ENCODE measurements at regions not wholly inside any gene's neighbourhood (a gene's known extent, or its start where the extent isn't known, plus 50 kb on each side); places are given as distances from the start of the nearest gene placed in this dataset.

GRCh38 chr4:124807421-124807820, 94.9 kb upstream of the ANKRD50 start:
- no peaks in the 10 kb centered on the region for H3K36me3 ChIP-seq (ENCODE audit: control insufficient read depth in 4 of 4, insufficient read depth in 4 of 4, low read length in 4 of 4)
- 73 to 84% methylated on average over 1 of the region's 1 CpG for WGBS, 2 donors
- H3K9me3 ChIP-seq (ENCODE audit: control insufficient read depth in 4 of 4, insufficient read depth in 3 of 4, low read length in 3 of 4) = peaks cover 0 to 5% (median 2%) of the 10 kb centered on the region in 4 donors
- no peak overlapping the region for H3K9ac ChIP-seq (ENCODE audit: insufficient read depth in 1 of 2, low read length in 2 of 2)
- DNase-seq (no peak), ATAC-seq (ENCODE audit: insufficient read depth, low FRiP score) (no peak)
- H3K27ac ChIP-seq (ENCODE audit: low read depth in 1 of 2, low read length in 1 of 2) = no peak overlapping the region
- no peak overlapping the region for H3K4me3 ChIP-seq
- no peak for TF ChIP-seq CTCF (IDR thresholded peaks at IDR 0.05; ENCODE audit: control extremely low read depth, extremely low read depth)
- H3K4me1 ChIP-seq (ENCODE audit: control insufficient read depth in 5 of 5, insufficient read depth in 5 of 5, low read length in 5 of 5) = peaks cover 0 to 2% (median 0%) of the 10 kb centered on the region in 5 donors
- no peaks in the 10 kb centered on the region for H3K27me3 ChIP-seq (ENCODE audit: control insufficient read depth in 3 of 3, insufficient read depth in 3 of 3, low read length in 2 of 3)

- no peak overlapping the region for H3K27ac ChIP-seq (ENCODE audit: low read depth in 1 of 2, low read length in 1 of 2)
- H3K4me3 ChIP-seq = no peak overlapping the region
- 92 to 95% methylated on average over 2 of the region's 2 CpGs for WGBS, 2 donors
- DNase-seq (no peak), ATAC-seq (ENCODE audit: insufficient read depth, low FRiP score) (no peak)
- H3K9ac ChIP-seq (ENCODE audit: insufficient read depth in 1 of 2, low read length in 2 of 2) = no peak overlapping the region
- H3K4me1 ChIP-seq (ENCODE audit: control insufficient read depth in 5 of 5, insufficient read depth in 5 of 5, low read length in 5 of 5) = peaks cover 0 to 2% (median 0%) of the 10 kb centered on the region in 5 donors
- no peak for TF ChIP-seq CTCF (IDR thresholded peaks at IDR 0.05; ENCODE audit: control extremely low read depth, extremely low read depth)
- H3K27me3 ChIP-seq (ENCODE audit: control insufficient read depth in 3 of 3, insufficient read depth in 3 of 3, low read length in 2 of 3) = no peaks in the 10 kb centered on the region
- H3K36me3 ChIP-seq (ENCODE audit: control insufficient read depth in 4 of 4, insufficient read depth in 4 of 4, low read length in 4 of 4) = no peaks in the 10 kb centered on the region
- H3K9me3 ChIP-seq (ENCODE audit: control insufficient read depth in 4 of 4, insufficient read depth in 3 of 4, low read length in 3 of 4) = no peaks in the 10 kb centered on the region
Measured at GRCh38 chr4:124806403-124806802, 93.9 kb upstream of the ANKRD50 start.

GRCh38 chr4:124804584-124804983, 92.1 kb upstream of the ANKRD50 start:
- H3K27me3 ChIP-seq (ENCODE audit: control insufficient read depth in 3 of 3, insufficient read depth in 3 of 3, low read length in 2 of 3) = no peaks in the 10 kb centered on the region
- no peaks in the 10 kb centered on the region for H3K36me3 ChIP-seq (ENCODE audit: control insufficient read depth in 4 of 4, insufficient read depth in 4 of 4, low read length in 4 of 4)
- no peak overlapping the region for H3K9ac ChIP-seq (ENCODE audit: insufficient read depth in 1 of 2, low read length in 2 of 2)
- ATAC-seq (ENCODE audit: insufficient read depth, low FRiP score) (no peak), DNase-seq (no peak)
- H3K4me3 ChIP-seq = no peak overlapping the region
- H3K4me1 ChIP-seq (ENCODE audit: control insufficient read depth in 5 of 5, insufficient read depth in 5 of 5, low read length in 5 of 5) = no peaks in the 10 kb centered on the region
- no peaks in the 10 kb centered on the region for H3K9me3 ChIP-seq (ENCODE audit: control insufficient read depth in 4 of 4, insufficient read depth in 3 of 4, low read length in 3 of 4)
- TF ChIP-seq CTCF (IDR thresholded peaks at IDR 0.05; ENCODE audit: control extremely low read depth, extremely low read depth) = no peak
- no peak overlapping the region for H3K27ac ChIP-seq (ENCODE audit: low read depth in 1 of 2, low read length in 1 of 2)

GRCh38 chr4:124804041-124804440, 91.5 kb upstream of the ANKRD50 start:
- Histone ChIP-seq H3K4me1 (ENCODE audit: control insufficient read depth in 5 of 5, insufficient read depth in 5 of 5, low read length in 5 of 5) (no peaks in the 10 kb centered on the region), H3K36me3 (ENCODE audit: control insufficient read depth in 4 of 4, insufficient read depth in 4 of 4, low read length in 4 of 4) (no peaks in the 10 kb centered on the region), H3K4me3 (no peak overlapping the region), H3K9me3 (ENCODE audit: control insufficient read depth in 4 of 4, insufficient read depth in 3 of 4, low read length in 3 of 4) (no peaks in the 10 kb centered on the region), H3K9ac (ENCODE audit: insufficient read depth in 1 of 2, low read length in 2 of 2) (no peak overlapping the region), H3K27ac (ENCODE audit: low read depth in 1 of 2, low read length in 1 of 2) (no peak overlapping the region), H3K27me3 (ENCODE audit: control insufficient read depth in 3 of 3, insufficient read depth in 3 of 3, low read length in 2 of 3) (no peaks in the 10 kb centered on the region)
- WGBS, 2 donors = 87 to 88% methylated on average over 4 of the region's 4 CpGs
- no peak for TF ChIP-seq CTCF (IDR thresholded peaks at IDR 0.05; ENCODE audit: control extremely low read depth, extremely low read depth)
- ATAC-seq (ENCODE audit: insufficient read depth, low FRiP score) (no peak), DNase-seq (no peak)

Measured in lung (tissue), 11 donors.